Endothelial cell of umbilical vein (primary cell): ENCODE measurements at regions not wholly inside any gene's neighbourhood (a gene's known extent, or its start where the extent isn't known, plus 50 kb on each side); places are given as distances from the start of the nearest gene placed in this dataset.

Experiments
- BruUV-seq: library from RNA; stranded (reverse); fragments of 400-500 nt; replicated peaks from 2 replicates; lab custom pipeline; 2021; lab: Mats Ljungman, UMichigan
- CTCF ChIA-PET: fragments of 300-600, 350-600 bp; sonication (Branson Sonifier 250); formaldehyde crosslinking; loops from one replicate; lab custom pipeline; 2021; ENCODE audit warnings: antibody characterized with exemption, inconsistent platforms; lab: Charles Lee
- POLR2A ChIA-PET: fragments of 300-600, 350-600 bp; sonication (Branson Sonifier 250); formaldehyde crosslinking; loops from one replicate; lab custom pipeline; 2021; ENCODE audit warnings: antibody characterized with exemption, inconsistent platforms; lab: Charles Lee
- DNase-seq: peaks from one replicate; pipeline ENCODE4 v3.0.0-alpha.2; 2011; ENCODE audit warnings: low read depth, low spot score
- FAIRE-seq: peaks from 2 replicates; lab custom pipeline; 2011; peaks lifted over from hg19 to GRCh38; lab: Jason Lieb, UNC
- H2AFZ ChIP-seq: 2 replicates; pipeline ENCODE4 v1.6.0; 2012; ENCODE audit warnings: low read depth, low read length, control low read depth, inconsistent platforms
- H3K27ac ChIP-seq: 2 replicates; pipeline ENCODE4 v1.5.1; 2011; ENCODE audit warnings: low read depth, mild to moderate bottlenecking, control low read depth, low read length, moderate library complexity; ENCODE audit not compliant: insufficient read depth
- H3K27me3 ChIP-seq, 2 experiments: 2 replicates each; pipeline versions ENCODE4 v1.6.0 to v1.6.1; 2011; ENCODE audit warnings: low read length in 2 of 2, mixed read lengths in 1 of 2; ENCODE audit not compliant: control insufficient read depth in 2 of 2, insufficient read depth in 2 of 2
- H3K36me3 ChIP-seq, 2 experiments: 2 replicates in 1 of 2; 3 replicates in 1 of 2; pipeline ENCODE4 v1.5.1; 2011; ENCODE audit warnings: low read length in 2 of 2, mild to moderate bottlenecking in 1 of 2, moderate library complexity in 1 of 2; ENCODE audit not compliant: control insufficient read depth in 2 of 2, insufficient read depth in 2 of 2; ENCODE audit errors: extremely low read depth in 1 of 2
- H3K4me1 ChIP-seq: 3 replicates; pipeline ENCODE4 v1.5.1; 2011; ENCODE audit warnings: mild to moderate bottlenecking, low read length; ENCODE audit not compliant: control insufficient read depth, insufficient read depth; ENCODE audit errors: extremely low read depth
- H3K4me2 ChIP-seq: 2 replicates; pipeline ENCODE4 v1.6.1; 2011; ENCODE audit warnings: low read length, control low read depth, mixed read lengths; ENCODE audit not compliant: insufficient read depth
- H3K4me3 ChIP-seq, 3 experiments: fragments of 200-600 bp in 1 of 3; sonication (generic), shearing (Covaris generic) in 1 of 3; replicated peaks in 1 of 3; 2 replicates each; pipeline ENCODE4 v1.5.1; 2011 to 2016; ENCODE audit warnings: control low read depth in 3 of 3, low read length in 3 of 3, mild to moderate bottlenecking in 2 of 3, inconsistent platforms in 1 of 3, low read depth in 1 of 3, moderate library complexity in 1 of 3; ENCODE audit not compliant: insufficient read depth in 1 of 3
- H3K79me2 ChIP-seq: 2 replicates; pipeline ENCODE4 v1.6.0; 2012; ENCODE audit warnings: low read length, inconsistent platforms; ENCODE audit not compliant: control insufficient read depth, insufficient read depth
- H3K9ac ChIP-seq: replicated peaks from 2 replicates; pipeline ENCODE3; 2011; ENCODE audit warnings: low read length, control low read depth; ENCODE audit not compliant: insufficient read depth; ENCODE audit errors: extremely low read depth
- H3K9me1 ChIP-seq: replicated peaks from 3 replicates; pipeline ENCODE4 v1.6.0; 2011; ENCODE audit warnings: mild to moderate bottlenecking, low read length; ENCODE audit not compliant: control insufficient read depth, insufficient read depth; ENCODE audit errors: extremely low read depth
- H3K9me3 ChIP-seq: replicated peaks from 2 replicates; pipeline ENCODE4 v1.5.1; 2012; ENCODE audit warnings: low read length, inconsistent platforms; ENCODE audit not compliant: control insufficient read depth, insufficient read depth
- H4K20me1 ChIP-seq: replicated peaks from 2 replicates; pipeline ENCODE3; 2011; ENCODE audit warnings: mild to moderate bottlenecking, low read length; ENCODE audit not compliant: control insufficient read depth, insufficient read depth; ENCODE audit errors: extremely low read depth
- CTCF ChIP-seq, 2 donors: IDR thresholded peaks; 1 replicate in 1 of 2; 2 replicates in 1 of 2; pipeline ENCODE4 v1.5.1; 2011; ENCODE audit warnings: low read length in 2 of 2, mild to moderate bottlenecking in 2 of 2, moderate library complexity in 2 of 2, control low read depth in 1 of 2, inconsistent platforms in 1 of 2, low read depth in 1 of 2; ENCODE audit not compliant: insufficient read depth in 1 of 2; ENCODE audit errors: extremely low read depth in 1 of 2
- EZH2 ChIP-seq: IDR thresholded peaks from 2 replicates; pipeline ENCODE4 v1.6.1; 2012; ENCODE audit warnings: borderline replicate concordance, low read depth, mild to moderate bottlenecking, moderate library complexity, low read length, inconsistent platforms; ENCODE audit not compliant: severe bottlenecking
- FOS ChIP-seq: IDR thresholded peaks from 2 replicates; pipeline ENCODE4 v1.6.1; 2011; ENCODE audit warnings: mild to moderate bottlenecking, low read length, moderate library complexity, borderline replicate concordance; ENCODE audit not compliant: insufficient read depth
- GATA2 ChIP-seq: IDR thresholded peaks from 2 replicates; pipeline ENCODE4 v1.7.0; 2011; ENCODE audit warnings: low read depth, mild to moderate bottlenecking, moderate library complexity, mixed read lengths, low read length; ENCODE audit not compliant: insufficient read length, insufficient read depth
- JUN ChIP-seq: IDR thresholded peaks from 2 replicates; pipeline ENCODE4 v1.6.1; 2011; ENCODE audit warnings: borderline replicate concordance, low read depth; ENCODE audit not compliant: insufficient read length, insufficient read depth
- MAX ChIP-seq: IDR thresholded peaks from 2 replicates; pipeline ENCODE4 v1.6.1; 2011; ENCODE audit not compliant: insufficient read depth, insufficient read length
- MYC ChIP-seq: IDR thresholded peaks from one replicate; pipeline ENCODE4 v1.6.1; 2011; ENCODE audit warnings: mild to moderate bottlenecking, low read depth, low read length
- POLR2A ChIP-seq: IDR thresholded peaks from 2 replicates; pipeline ENCODE4 v1.6.1; 2012; ENCODE audit warnings: low read depth, mild to moderate bottlenecking, control low read depth, low read length
- POLR2AphosphoS5 ChIP-seq: IDR thresholded peaks from 2 replicates; pipeline ENCODE4 v1.6.1; 2012; ENCODE audit warnings: low read depth, mild to moderate bottlenecking, control low read depth, low read length, moderate library complexity; ENCODE audit not compliant: insufficient read depth
- dilution Hi-C: fragments of 300-500 bp; cut with MboI; formaldehyde crosslinking; loops from one replicate; pipeline ENCODE4 v1.15.0; 2019; ENCODE audit warnings: low sequenced_read_pairs; ENCODE audit not compliant: extremely low pct_ligation_motif_present
- intact Hi-C: fragments of 100-400 bp; cut with micrococcal nuclease; formaldehyde crosslinking; loops from one replicate; pipeline ENCODE4 v1.10.0; 2022

GRCh38 chr15:91538782-91539181, 314.7 kb upstream of the SLCO3A1 start:
- Histone ChIP-seq H3K27ac (no peak overlapping the region), H3K4me2 (no peak overlapping the region), H3K4me1 (no peaks in the 10 kb centered on the region), H3K27me3 (no peaks in the 10 kb centered on the region), H2AFZ (no peak overlapping the region), H3K9me3 (no peaks in the 10 kb centered on the region), H3K9ac (no peak overlapping the region), H3K9me1 (no peaks in the 10 kb centered on the region), H3K4me3 (no peak overlapping the region), H3K36me3 (no peaks in the 10 kb centered on the region), H3K79me2 (no peaks in the 10 kb centered on the region), H4K20me1 (no peaks in the 10 kb centered on the region)
- intact Hi-C loops (no loop called here), dilution Hi-C loops (no loop called here)
- no peak for TF ChIP-seq MAX
- no peak for TF ChIP-seq POLR2AphosphoS5
- no peak for TF ChIP-seq MYC
- no peak for TF ChIP-seq FOS
- no peak for TF ChIP-seq EZH2
- TF ChIP-seq CTCF (IDR thresholded peaks at IDR 0.05; ENCODE audit: extremely low read depth in 1 of 2, insufficient read depth in 1 of 2, low read depth in 1 of 2, low read length in 2 of 2) = no peak
- no peak for TF ChIP-seq GATA2
- TF ChIP-seq POLR2A = no peak
- TF ChIP-seq JUN = no peak
- BruUV-seq = no TSS peak
- DNase-seq (no peak), FAIRE-seq (no peak)
- CTCF ChIA-PET = no interaction called here
- POLR2A ChIA-PET = no interaction called here
